ENCODE measurements at regions not wholly inside any gene's neighbourhood (a gene's known extent, or its start where the extent isn't known, plus 50 kb on each side); places are given as distances from the start of the nearest gene placed in this dataset.

GRCh38 chr13:84121456-84121855 lies 239.2 kb upstream of the SLITRK1 start:
- TF ChIP-seq CTCF (IDR thresholded peaks at IDR 0.05 in 4 of 5, conservative IDR thresholded peaks at IDR 0.05 in 1 of 5) (no peak), POLR2A (IDR thresholded peaks at IDR 0.05) (no peak)
